Gastrocnemius medialis (tissue), 4 donors: ENCODE measurements at regions not wholly inside any gene's neighbourhood (a gene's known extent, or its start where the extent isn't known, plus 50 kb on each side); places are given as distances from the start of the nearest gene placed in this dataset.

Experiments
- CTCF ChIP-seq, 5 experiments: fragments of 450-650 bp in 3 of 5; fragments of 200-600 bp in 2 of 5; sonication (generic) in 2 of 5; IDR thresholded peaks in 4 of 5; conservative IDR thresholded peaks in 1 of 5; 1 replicate in 4 of 5; 2 replicates in 1 of 5; pipeline ENCODE4 v1.5.1; 2016 to 2019; ENCODE audit warnings: antibody characterized with exemption in 5 of 5, mild to moderate bottlenecking in 3 of 5, moderate library complexity in 3 of 5
- POLR2A ChIP-seq, 2 donors: fragments of 450-650 bp; IDR thresholded peaks; one replicate each; pipeline ENCODE4 v1.6.1; 2017; ENCODE audit warnings: antibody characterized with exemption in 2 of 2, mild to moderate bottlenecking in 2 of 2, moderate library complexity in 2 of 2

DNA sequence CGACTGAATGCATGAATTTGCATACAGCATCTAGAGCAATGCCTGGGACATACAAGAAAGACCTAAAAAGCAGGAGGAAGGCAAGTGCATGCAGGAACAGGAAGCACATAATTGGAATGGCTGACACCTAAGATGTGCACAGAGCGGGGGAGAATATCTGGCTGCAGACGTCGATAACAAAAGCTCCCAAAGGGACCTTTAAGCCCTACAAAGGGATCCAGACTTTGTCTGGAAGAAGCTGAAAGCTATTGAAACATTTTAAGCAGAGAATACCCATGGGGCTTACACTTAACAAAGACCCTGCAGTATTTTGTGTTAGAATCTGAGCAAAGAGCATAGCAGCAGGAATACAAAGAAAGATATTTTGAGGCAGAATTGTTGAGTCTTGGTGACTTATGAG is 107.4 kb upstream of the CLDN10 start:
- no peak for TF ChIP-seq CTCF (IDR thresholded peaks at IDR 0.05 in 4 of 5, conservative IDR thresholded peaks at IDR 0.05 in 1 of 5)
- no peak for TF ChIP-seq POLR2A (IDR thresholded peaks at IDR 0.05)
